ENCODE measurements at regions not wholly inside any gene's neighbourhood (a gene's known extent, or its start where the extent isn't known, plus 50 kb on each side); places are given as distances from the start of the nearest gene placed in this dataset.

DNA sequence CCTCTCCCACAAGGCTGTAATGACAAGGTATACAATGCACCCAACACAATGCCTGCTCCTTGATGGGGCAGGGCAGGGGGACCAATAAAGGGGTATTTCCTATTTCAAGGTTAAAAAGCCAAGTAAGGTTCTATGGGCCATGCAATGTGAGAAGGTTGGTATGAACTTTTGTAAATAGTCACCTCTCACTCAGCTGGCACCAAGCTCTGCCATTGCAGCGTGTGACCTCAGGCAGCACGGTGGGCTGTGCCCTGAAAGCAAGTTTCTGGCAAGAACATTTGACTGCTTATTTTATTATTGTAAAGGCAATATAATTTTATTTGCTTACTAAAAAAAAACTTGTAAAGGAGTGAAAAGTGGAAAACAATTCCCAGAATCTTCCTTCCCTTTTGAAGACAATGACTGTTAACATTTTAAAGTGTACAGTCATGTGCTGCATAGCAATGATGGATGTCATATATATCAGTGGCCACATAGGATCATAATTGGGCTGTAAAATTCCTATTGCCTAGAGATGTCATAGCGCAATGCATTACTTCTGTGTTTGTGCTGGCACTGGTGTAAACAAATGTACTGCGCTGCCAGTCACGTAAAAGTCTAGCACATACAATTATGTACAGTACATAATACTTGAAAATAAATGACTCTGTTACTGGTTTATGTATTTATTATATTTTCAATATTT lies 167.3 kb upstream of the RORA start:
- TF ChIP-seq POLR2A (IDR thresholded peaks at IDR 0.05), result no peak
- TF ChIP-seq, protein P1, sequence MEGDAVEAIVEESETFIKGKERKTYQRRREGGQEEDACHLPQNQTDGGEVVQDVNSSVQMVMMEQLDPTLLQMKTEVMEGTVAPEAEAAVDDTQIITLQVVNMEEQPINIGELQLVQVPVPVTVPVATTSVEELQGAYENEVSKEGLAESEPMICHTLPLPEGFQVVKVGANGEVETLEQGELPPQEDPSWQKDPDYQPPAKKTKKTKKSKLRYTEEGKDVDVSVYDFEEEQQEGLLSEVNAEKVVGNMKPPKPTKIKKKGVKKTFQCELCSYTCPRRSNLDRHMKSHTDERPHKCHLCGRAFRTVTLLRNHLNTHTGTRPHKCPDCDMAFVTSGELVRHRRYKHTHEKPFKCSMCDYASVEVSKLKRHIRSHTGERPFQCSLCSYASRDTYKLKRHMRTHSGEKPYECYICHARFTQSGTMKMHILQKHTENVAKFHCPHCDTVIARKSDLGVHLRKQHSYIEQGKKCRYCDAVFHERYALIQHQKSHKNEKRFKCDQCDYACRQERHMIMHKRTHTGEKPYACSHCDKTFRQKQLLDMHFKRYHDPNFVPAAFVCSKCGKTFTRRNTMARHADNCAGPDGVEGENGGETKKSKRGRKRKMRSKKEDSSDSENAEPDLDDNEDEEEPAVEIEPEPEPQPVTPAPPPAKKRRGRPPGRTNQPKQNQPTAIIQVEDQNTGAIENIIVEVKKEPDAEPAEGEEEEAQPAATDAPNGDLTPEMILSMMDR (IDR thresholded peaks at IDR 0.05), result no peak
